ENCODE measurements at regions not wholly inside any gene's neighbourhood (a gene's known extent, or its start where the extent isn't known, plus 50 kb on each side); places are given as distances from the start of the nearest gene placed in this dataset.

DNA sequence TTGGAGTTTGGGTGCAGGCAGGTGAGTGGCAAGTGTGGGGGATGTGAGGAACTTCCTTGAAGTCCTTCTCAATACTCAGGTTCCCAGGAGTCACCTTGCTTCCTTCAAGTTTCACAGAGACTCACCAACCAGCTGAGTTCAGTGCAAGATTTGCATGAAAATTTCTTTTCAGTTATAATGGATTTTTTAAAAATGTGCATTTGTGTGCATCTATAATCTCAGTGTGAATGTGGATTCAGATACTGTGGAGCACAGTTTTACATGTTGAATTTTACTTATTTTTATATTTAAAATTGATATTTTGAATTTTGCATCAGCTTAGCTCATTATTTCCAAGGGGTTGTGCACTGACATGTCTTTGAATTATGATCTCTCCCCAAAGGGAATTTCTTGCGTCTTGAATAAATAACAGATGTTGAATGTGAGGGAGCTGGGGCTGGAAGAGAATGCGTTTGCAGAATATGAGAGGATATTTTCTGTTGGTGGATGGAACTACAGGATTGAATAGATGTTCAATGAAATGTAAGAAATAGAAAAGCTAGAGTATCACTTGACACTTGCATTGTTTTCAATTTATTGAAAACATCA lies 184.3 kb downstream of the RPRM start:
- H3K4me1 ChIP-seq (ENCODE audit: control insufficient read depth in 1 of 2, insufficient read depth in 2 of 2, low read depth in 1 of 2, low read length in 1 of 2), result no peaks in the 10 kb centered on the region
- DNase-seq, result no peak
- H3K79me2 ChIP-seq (ENCODE audit: insufficient read depth), result no peaks in the 10 kb centered on the region
- H3K36me3 ChIP-seq (replicated peaks in 1 of 2; ENCODE audit: control insufficient read depth in 1 of 2, insufficient read depth in 2 of 2, low read length in 1 of 2), result no peaks in the 10 kb centered on the region
- no peak overlapping the region for H3K27ac ChIP-seq (ENCODE audit: low read depth in 2 of 2, low read length in 1 of 2)
- CTCF ChIA-PET, result no interaction called here
- H3K4me2 ChIP-seq, result no peak overlapping the region
- POLR2A ChIA-PET, result no interaction called here
- H3K4me3 ChIP-seq (ENCODE audit: low read depth in 2 of 2, low read length in 1 of 2), result no peak overlapping the region
- no peaks in the 10 kb centered on the region for H4K20me1 ChIP-seq (ENCODE audit: insufficient read depth)
- H3K27me3 ChIP-seq (ENCODE audit: insufficient read depth), result no peaks in the 10 kb centered on the region
- TF ChIP-seq NRF1 (IDR thresholded peaks at IDR 0.05; ENCODE audit: low read depth, low read length), result no peak
- H3K9ac ChIP-seq, result no peak overlapping the region
- no peaks in the 10 kb centered on the region for H3K9me3 ChIP-seq
- H3F3A ChIP-seq (replicated peaks; ENCODE audit: insufficient read depth), result no peaks in the 10 kb centered on the region
- 8% methylated on average over 2 of the region's 2 CpGs for WGBS (ENCODE audit: low lambda C conversion rate)
- H3K9me2 ChIP-seq, result no peaks in the 10 kb centered on the region
- no peak overlapping the region for H2AFZ ChIP-seq (ENCODE audit: low read depth)

DNA sequence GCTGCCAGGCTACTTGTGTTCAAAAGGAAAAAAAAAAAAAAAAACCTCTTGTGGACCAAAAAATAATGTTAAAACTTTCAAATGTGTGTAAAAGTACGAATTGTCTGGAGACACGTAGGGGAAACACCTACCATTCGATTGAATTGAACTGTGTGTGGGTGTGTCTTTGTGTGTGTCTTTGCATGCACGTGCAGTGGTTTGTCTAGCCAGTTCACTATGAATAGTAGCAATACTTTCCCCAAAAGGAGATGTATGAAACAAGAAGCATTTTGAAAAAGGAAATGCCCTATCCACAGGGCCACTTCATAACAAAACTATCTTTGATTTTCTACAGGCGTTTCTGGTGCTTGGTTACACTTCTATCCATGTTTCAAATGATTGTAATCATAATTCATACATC lies 186.8 kb downstream of the RPRM start:
- 9% methylated on average over 5 of the region's 5 CpGs for WGBS (ENCODE audit: low lambda C conversion rate)
- Histone ChIP-seq H3K79me2 (ENCODE audit: insufficient read depth) (no peaks in the 10 kb centered on the region), H3K9me2 (no peaks in the 10 kb centered on the region), H4K20me1 (ENCODE audit: insufficient read depth) (no peaks in the 10 kb centered on the region), H3K4me2 (no peak overlapping the region), H3K9me3 (no peaks in the 10 kb centered on the region), H3K4me1 (ENCODE audit: control insufficient read depth in 1 of 2, insufficient read depth in 2 of 2, low read depth in 1 of 2, low read length in 1 of 2) (no peaks in the 10 kb centered on the region), H3K27me3 (ENCODE audit: insufficient read depth) (no peaks in the 10 kb centered on the region; the same call in 1 of the 2 replicates), H3K9ac (no peak overlapping the region), H3K36me3 (replicated peaks in 1 of 2; ENCODE audit: control insufficient read depth in 1 of 2, insufficient read depth in 2 of 2, low read length in 1 of 2) (no peaks in the 10 kb centered on the region), H3F3A (replicated peaks; ENCODE audit: insufficient read depth) (no peaks in the 10 kb centered on the region), H3K4me3 (ENCODE audit: low read depth in 2 of 2, low read length in 1 of 2) (no peak overlapping the region), H2AFZ (ENCODE audit: low read depth) (no peak overlapping the region), H3K27ac (ENCODE audit: low read depth in 2 of 2, low read length in 1 of 2) (no peak overlapping the region)
- DNase-seq, result no peak
- TF ChIP-seq GABPA (IDR thresholded peaks at IDR 0.05; ENCODE audit: low read depth), result no peak
- no peak for TF ChIP-seq EP300 (IDR thresholded peaks at IDR 0.05; ENCODE audit: borderline replicate concordance in 1 of 2, low read depth in 1 of 2, low read length in 1 of 2)
- TF ChIP-seq REST (IDR thresholded peaks at IDR 0.05; ENCODE audit: low read depth, low read length), result no peak
- TF ChIP-seq, protein P1, sequence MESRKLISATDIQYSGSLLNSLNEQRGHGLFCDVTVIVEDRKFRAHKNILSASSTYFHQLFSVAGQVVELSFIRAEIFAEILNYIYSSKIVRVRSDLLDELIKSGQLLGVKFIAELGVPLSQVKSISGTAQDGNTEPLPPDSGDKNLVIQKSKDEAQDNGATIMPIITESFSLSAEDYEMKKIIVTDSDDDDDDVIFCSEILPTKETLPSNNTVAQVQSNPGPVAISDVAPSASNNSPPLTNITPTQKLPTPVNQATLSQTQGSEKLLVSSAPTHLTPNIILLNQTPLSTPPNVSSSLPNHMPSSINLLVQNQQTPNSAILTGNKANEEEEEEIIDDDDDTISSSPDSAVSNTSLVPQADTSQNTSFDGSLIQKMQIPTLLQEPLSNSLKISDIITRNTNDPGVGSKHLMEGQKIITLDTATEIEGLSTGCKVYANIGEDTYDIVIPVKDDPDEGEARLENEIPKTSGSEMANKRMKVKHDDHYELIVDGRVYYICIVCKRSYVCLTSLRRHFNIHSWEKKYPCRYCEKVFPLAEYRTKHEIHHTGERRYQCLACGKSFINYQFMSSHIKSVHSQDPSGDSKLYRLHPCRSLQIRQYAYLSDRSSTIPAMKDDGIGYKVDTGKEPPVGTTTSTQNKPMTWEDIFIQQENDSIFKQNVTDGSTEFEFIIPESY (IDR thresholded peaks at IDR 0.05; ENCODE audit: borderline replicate concordance, low read depth), result no peak
- no peak for TF ChIP-seq SIN3A (IDR thresholded peaks at IDR 0.05; ENCODE audit: borderline replicate concordance, low read depth, low read length)
- no peak for TF ChIP-seq FOSL2 (IDR thresholded peaks at IDR 0.05; ENCODE audit: borderline replicate concordance, low read depth)
- no peak for TF ChIP-seq TCF12 (IDR thresholded peaks at IDR 0.05)
- ChIA-PET POLR2A (no interaction called here), CTCF (no interaction called here)
